KMS-11 (cell line): ENCODE measurements at regions not wholly inside any gene's neighbourhood (a gene's known extent, or its start where the extent isn't known, plus 50 kb on each side); places are given as distances from the start of the nearest gene placed in this dataset.
A peak's percentile ranks its signal among the peaks of the same experiment; 100 is the strongest.
"Not testable (repeated sequence)": the region's sequence is repeated elsewhere in the genome, so short reads cannot be mapped to it uniquely, and the experiment has no call there.

Source experiments
- H2AFZ ChIP-seq: fragments of 200-600 bp; sonication (generic); 2 replicates; pipeline ENCODE4 v1.6.1; 2016; ENCODE audit warnings: antibody characterized with exemption, mixed run types, low read depth
- H3K27ac ChIP-seq: fragments of 200-600 bp; sonication (generic); 2 replicates; pipeline ENCODE4 v1.6.1; 2016; ENCODE audit warnings: mild to moderate bottlenecking, mixed run types
- H3K27me3 ChIP-seq: fragments of 200-600 bp; sonication (generic); 2 replicates; pipeline ENCODE4 v1.6.1; 2017; ENCODE audit warnings: mild to moderate bottlenecking, low read depth, mixed run types, moderate library complexity; ENCODE audit not compliant: insufficient read depth
- H3K36me3 ChIP-seq: fragments of 200-600 bp; sonication (generic); 2 replicates; pipeline ENCODE4 v1.6.1; 2017; ENCODE audit warnings: mild to moderate bottlenecking, mixed run types; ENCODE audit not compliant: insufficient read depth
- H3K4me1 ChIP-seq: fragments of 200-600 bp; sonication (generic); 2 replicates; pipeline ENCODE4 v1.6.1; 2016; ENCODE audit warnings: mild to moderate bottlenecking, low read depth, mixed run types; ENCODE audit not compliant: poor library complexity, severe bottlenecking
- H3K4me2 ChIP-seq: fragments of 200-600 bp; sonication (generic); 2 replicates; pipeline ENCODE4 v1.7.0; 2016; ENCODE audit warnings: mild to moderate bottlenecking, mixed run types
- H3K4me3 ChIP-seq: fragments of 200-600 bp; sonication (generic); IDR thresholded peaks from 2 replicates; pipeline ENCODE4 v1.6.1; 2017; ENCODE audit warnings: low read depth, low read length, mixed read lengths; ENCODE audit not compliant: insufficient read depth
- H3K79me2 ChIP-seq: fragments of 200-600 bp; sonication (generic); 2 replicates; pipeline ENCODE4 v1.6.1; 2016; ENCODE audit warnings: low read depth, mixed run types; ENCODE audit not compliant: insufficient read depth
- H3K9ac ChIP-seq: fragments of 200-600 bp; sonication (generic); 2 replicates; pipeline ENCODE4 v1.6.1; 2016; ENCODE audit warnings: mild to moderate bottlenecking, mixed run types
- H4K20me1 ChIP-seq: fragments of 200-600 bp; sonication (generic); 2 replicates; pipeline ENCODE4 v1.6.1; 2016; ENCODE audit warnings: mild to moderate bottlenecking, mixed run types; ENCODE audit not compliant: insufficient read depth

DNA sequence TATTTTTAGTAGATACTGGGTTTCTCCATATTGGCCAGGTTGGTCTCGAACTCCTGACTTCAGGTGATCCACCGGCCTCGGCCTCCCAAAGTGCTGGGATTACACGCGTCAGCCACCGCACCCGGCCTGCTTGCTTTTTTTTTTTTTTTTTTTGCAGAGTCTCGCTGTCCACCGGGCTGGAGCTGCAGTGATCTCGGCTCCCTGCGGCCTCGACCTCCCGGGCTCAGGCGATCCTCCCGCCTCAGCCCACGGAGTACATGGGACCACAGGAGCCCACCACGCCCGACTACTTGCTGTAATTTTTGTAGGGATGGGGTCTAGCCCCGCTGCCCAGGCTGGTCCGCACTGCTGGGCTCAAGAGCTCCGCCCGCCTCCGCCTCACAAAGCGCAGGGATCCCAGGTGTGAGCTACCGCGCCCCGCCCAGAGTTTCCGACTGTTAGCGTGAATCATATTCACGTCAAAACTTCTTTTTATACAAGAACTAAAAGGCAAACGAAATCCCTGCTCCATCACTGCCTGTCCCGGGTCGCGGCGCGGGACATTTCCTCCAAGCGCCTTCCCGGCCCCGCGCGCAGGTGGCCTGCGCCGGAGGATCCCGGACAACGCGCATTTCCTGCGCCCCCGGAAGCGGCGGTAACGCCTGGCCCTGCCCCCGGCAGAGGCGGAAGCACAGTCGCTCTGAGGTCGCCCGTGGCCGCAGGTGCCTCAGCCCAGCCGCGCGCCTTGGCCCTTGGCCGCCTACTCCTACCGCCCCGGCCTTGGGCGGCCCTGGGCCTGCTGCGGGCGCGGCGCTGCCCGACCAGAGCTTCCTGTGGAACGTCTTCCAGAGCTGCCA is 50.9 kb upstream of the APOD start:
- H3K4me2 ChIP-seq, H3K27me3 ChIP-seq, H3K27ac ChIP-seq, H3K36me3 ChIP-seq, H3K4me3 ChIP-seq, H3K4me1 ChIP-seq, H3K79me2 ChIP-seq, H4K20me1 ChIP-seq: not testable (repeated sequence)
- H2AFZ ChIP-seq = peak overlapping the region; percentile 78; the same call in 1 of the 2 replicates
- H3K9ac ChIP-seq = peak overlapping the region; percentile 39; the same call in 1 of the 2 replicates
